HepG2 (cell line): ENCODE measurements at regions not wholly inside any gene's neighbourhood (a gene's known extent, or its start where the extent isn't known, plus 50 kb on each side); places are given as distances from the start of the nearest gene placed in this dataset.

Experiments used
- ATF2 ChIP-seq: sonication (generic); formaldehyde crosslinking; IDR thresholded peaks from 2 replicates; pipeline ENCODE4 v1.4.0; 2020; ENCODE audit warnings: missing genetic modification reagents
- EP300 ChIP-seq, 3 experiments: sonication (generic) in 1 of 3; formaldehyde crosslinking in 1 of 3; IDR thresholded peaks; 2 replicates each; pipeline versions ENCODE4 v1.5.1 to v1.6.1; 2011 to 2020; ENCODE audit warnings: low read depth in 2 of 3, low read length in 2 of 3, borderline replicate concordance in 1 of 3, improper control_type of control experiment in 1 of 3, mild to moderate bottlenecking in 1 of 3, missing genetic modification reagents in 1 of 3, moderate library complexity in 1 of 3
- MIER3 ChIP-seq: IDR thresholded peaks from 2 replicates; pipeline ENCODE4 v1.6.1; 2016; ENCODE audit warnings: missing compliant biosample characterization, borderline replicate concordance
- NR2C2 ChIP-seq: sonication (generic); formaldehyde crosslinking; IDR thresholded peaks from 2 replicates; pipeline ENCODE4 v1.4.0; 2020; ENCODE audit warnings: missing genetic modification reagents, mild to moderate bottlenecking, moderate library complexity, borderline replicate concordance
- ZBTB40 ChIP-seq, 2 experiments: fragments of 450-650 bp in 1 of 2; sonication (generic) in 1 of 2; formaldehyde crosslinking in 1 of 2; IDR thresholded peaks; 2 replicates each; pipeline versions ENCODE4 v1.6.1 to v1.8.0; 2016 to 2022; ENCODE audit warnings: antibody characterized with exemption in 1 of 2, mild to moderate bottlenecking in 1 of 2, missing genetic modification reagents in 1 of 2
- ZNF33A ChIP-seq: sonication (generic); formaldehyde crosslinking; IDR thresholded peaks from 2 replicates; pipeline ENCODE4 v1.5.1; 2020; ENCODE audit warnings: missing genetic modification reagents, mild to moderate bottlenecking, moderate library complexity, borderline replicate concordance
- ZNF605 ChIP-seq: sonication (generic); formaldehyde crosslinking; IDR thresholded peaks from 2 replicates; pipeline ENCODE4 v1.8.0; 2022; ENCODE audit warnings: mild to moderate bottlenecking, missing genetic modification reagents
- ZSCAN30 ChIP-seq: sonication (generic); formaldehyde crosslinking; IDR thresholded peaks from 2 replicates; pipeline ENCODE4 v1.5.0; 2020; ENCODE audit warnings: mild to moderate bottlenecking, missing genetic modification reagents
- TF ChIP-seq, protein P1 (sequence below): IDR thresholded peaks from 2 replicates; pipeline ENCODE4 v1.6.1; 2016; ENCODE audit warnings: mild to moderate bottlenecking, missing biosample characterization, missing genetic modification reagents
- TF ChIP-seq, protein P2 (sequence below): sonication (generic); formaldehyde crosslinking; IDR thresholded peaks from 2 replicates; pipeline ENCODE4 v1.5.1; 2020; ENCODE audit warnings: mild to moderate bottlenecking, missing genetic modification reagents, borderline replicate concordance

GRCh38 chr4:170691168-170691567, 601.4 kb upstream of the AADAT start (continued):
- TF ChIP-seq ZBTB40 (IDR thresholded peaks at IDR 0.05) (no peak), ZBTB40 (CRISPR knock-in tag; IDR thresholded peaks at IDR 0.05) (no peak), MIER3 (CRISPR knock-in tag) (no peak), ATF2 (CRISPR knock-in tag) (no peak), EP300 (IDR thresholded peaks at IDR 0.05; ENCODE audit: low read depth in 2 of 2, low read length in 2 of 2) (no peak), EP300 (CRISPR knock-in tag; IDR thresholded peaks at IDR 0.05; ENCODE audit: borderline replicate concordance) (no peak), NR2C2 (CRISPR knock-in tag) (no peak), ZSCAN30 (CRISPR knock-in tag) (no peak), ZNF605 (CRISPR knock-in tag) (no peak), ZNF33A (no peak)
- TF ChIP-seq, protein P1, sequence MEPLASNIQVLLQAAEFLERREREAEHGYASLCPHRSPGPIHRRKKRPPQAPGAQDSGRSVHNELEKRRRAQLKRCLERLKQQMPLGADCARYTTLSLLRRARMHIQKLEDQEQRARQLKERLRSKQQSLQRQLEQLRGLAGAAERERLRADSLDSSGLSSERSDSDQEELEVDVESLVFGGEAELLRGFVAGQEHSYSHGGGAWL (CRISPR knock-in tag): no peak
- TF ChIP-seq, protein P2, sequence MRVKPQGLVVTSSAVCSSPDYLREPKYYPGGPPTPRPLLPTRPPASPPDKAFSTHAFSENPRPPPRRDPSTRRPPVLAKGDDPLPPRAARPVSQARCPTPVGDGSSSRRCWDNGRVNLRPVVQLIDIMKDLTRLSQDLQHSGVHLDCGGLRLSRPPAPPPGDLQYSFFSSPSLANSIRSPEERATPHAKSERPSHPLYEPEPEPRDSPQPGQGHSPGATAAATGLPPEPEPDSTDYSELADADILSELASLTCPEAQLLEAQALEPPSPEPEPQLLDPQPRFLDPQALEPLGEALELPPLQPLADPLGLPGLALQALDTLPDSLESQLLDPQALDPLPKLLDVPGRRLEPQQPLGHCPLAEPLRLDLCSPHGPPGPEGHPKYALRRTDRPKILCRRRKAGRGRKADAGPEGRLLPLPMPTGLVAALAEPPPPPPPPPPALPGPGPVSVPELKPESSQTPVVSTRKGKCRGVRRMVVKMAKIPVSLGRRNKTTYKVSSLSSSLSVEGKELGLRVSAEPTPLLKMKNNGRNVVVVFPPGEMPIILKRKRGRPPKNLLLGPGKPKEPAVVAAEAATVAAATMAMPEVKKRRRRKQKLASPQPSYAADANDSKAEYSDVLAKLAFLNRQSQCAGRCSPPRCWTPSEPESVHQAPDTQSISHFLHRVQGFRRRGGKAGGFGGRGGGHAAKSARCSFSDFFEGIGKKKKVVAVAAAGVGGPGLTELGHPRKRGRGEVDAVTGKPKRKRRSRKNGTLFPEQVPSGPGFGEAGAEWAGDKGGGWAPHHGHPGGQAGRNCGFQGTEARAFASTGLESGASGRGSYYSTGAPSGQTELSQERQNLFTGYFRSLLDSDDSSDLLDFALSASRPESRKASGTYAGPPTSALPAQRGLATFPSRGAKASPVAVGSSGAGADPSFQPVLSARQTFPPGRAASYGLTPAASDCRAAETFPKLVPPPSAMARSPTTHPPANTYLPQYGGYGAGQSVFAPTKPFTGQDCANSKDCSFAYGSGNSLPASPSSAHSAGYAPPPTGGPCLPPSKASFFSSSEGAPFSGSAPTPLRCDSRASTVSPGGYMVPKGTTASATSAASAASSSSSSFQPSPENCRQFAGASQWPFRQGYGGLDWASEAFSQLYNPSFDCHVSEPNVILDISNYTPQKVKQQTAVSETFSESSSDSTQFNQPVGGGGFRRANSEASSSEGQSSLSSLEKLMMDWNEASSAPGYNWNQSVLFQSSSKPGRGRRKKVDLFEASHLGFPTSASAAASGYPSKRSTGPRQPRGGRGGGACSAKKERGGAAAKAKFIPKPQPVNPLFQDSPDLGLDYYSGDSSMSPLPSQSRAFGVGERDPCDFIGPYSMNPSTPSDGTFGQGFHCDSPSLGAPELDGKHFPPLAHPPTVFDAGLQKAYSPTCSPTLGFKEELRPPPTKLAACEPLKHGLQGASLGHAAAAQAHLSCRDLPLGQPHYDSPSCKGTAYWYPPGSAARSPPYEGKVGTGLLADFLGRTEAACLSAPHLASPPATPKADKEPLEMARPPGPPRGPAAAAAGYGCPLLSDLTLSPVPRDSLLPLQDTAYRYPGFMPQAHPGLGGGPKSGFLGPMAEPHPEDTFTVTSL (CRISPR knock-in tag): no peak
